Endodermal cell (in vitro differentiated cells): ENCODE measurements at regions not wholly inside any gene's neighbourhood (a gene's known extent, or its start where the extent isn't known, plus 50 kb on each side); places are given as distances from the start of the nearest gene placed in this dataset.

Source experiments
- DNase-seq: peaks from one replicate; pipeline ENCODE4 v3.0.0-alpha.2; 2017
- H3K27ac ChIP-seq: 2 replicates; pipeline ENCODE4 v1.5.1; 2013; ENCODE audit warnings: mild to moderate bottlenecking, low read depth, low read length, moderate library complexity
- H3K27me3 ChIP-seq: 2 replicates; pipeline ENCODE4 v1.6.1; 2013; ENCODE audit warnings: mild to moderate bottlenecking, low read length, moderate library complexity; ENCODE audit not compliant: insufficient read depth, control insufficient read depth, poor library complexity, severe bottlenecking
- H3K36me3 ChIP-seq: 2 replicates; pipeline ENCODE4 v1.7.0; 2013; ENCODE audit warnings: mild to moderate bottlenecking, low read length, moderate library complexity; ENCODE audit not compliant: control insufficient read depth, insufficient read depth
- H3K4me1 ChIP-seq: one replicate; pipeline ENCODE4 v1.7.0; 2013; ENCODE audit warnings: low read length; ENCODE audit not compliant: control insufficient read depth, insufficient read depth
- H3K4me3 ChIP-seq: 2 replicates; pipeline ENCODE4 v1.5.1; 2013; ENCODE audit warnings: mild to moderate bottlenecking, low read length, moderate library complexity
- H3K9ac ChIP-seq: 2 replicates; pipeline ENCODE4 v1.6.1; 2013; ENCODE audit warnings: mild to moderate bottlenecking, low read length, moderate library complexity; ENCODE audit not compliant: poor library complexity, severe bottlenecking; ENCODE audit errors: extremely low read depth
- H3K9me3 ChIP-seq: 2 replicates; pipeline ENCODE4 v1.6.1; 2013; ENCODE audit warnings: mild to moderate bottlenecking, low read length, moderate library complexity; ENCODE audit not compliant: control insufficient read depth
- H3K27ac Mint-ChIP-seq: 2 replicates; pipeline ENCODE4 v1.8.0; 2020; ENCODE audit warnings: mixed read lengths
- H3K27me3 Mint-ChIP-seq: 2 replicates; pipeline ENCODE4 v1.8.0; 2021; ENCODE audit warnings: mild to moderate bottlenecking, mixed read lengths; ENCODE audit not compliant: insufficient read depth
- H3K36me3 Mint-ChIP-seq: 2 replicates; pipeline ENCODE4 v1.8.0; 2020; ENCODE audit warnings: low read depth, mixed read lengths
- H3K4me1 Mint-ChIP-seq: 2 replicates; pipeline ENCODE4 v1.8.0; 2020; ENCODE audit warnings: mixed read lengths
- H3K4me3 Mint-ChIP-seq: 2 replicates; pipeline ENCODE4 v1.8.0; 2020; ENCODE audit warnings: mild to moderate bottlenecking, moderate library complexity, mixed read lengths
- H3K9me3 Mint-ChIP-seq: 2 replicates; pipeline ENCODE4 v1.8.0; 2020; ENCODE audit warnings: mild to moderate bottlenecking, mixed read lengths
- WGBS, 2 experiments: methylation state at CpG; one replicate each; pipeline versions ENCODE4 v1.1.5 to v1.1.7; 2013; ENCODE audit warnings: missing lambda C conversion rate in 2 of 2, mixed read lengths in 1 of 2; ENCODE audit not compliant: insufficient coverage in 1 of 2, insufficient read length in 1 of 2; 5-methylcytosine and 5-hydroxymethylcytosine counted together
- TF ChIP-seq, protein P1 (sequence below): fragments of 200-600 bp; sonication (generic); conservative IDR thresholded peaks from 2 replicates; pipeline ENCODE4 v1.5.0; 2021; ENCODE audit warnings: antibody characterized with exemption, mild to moderate bottlenecking

DNA sequence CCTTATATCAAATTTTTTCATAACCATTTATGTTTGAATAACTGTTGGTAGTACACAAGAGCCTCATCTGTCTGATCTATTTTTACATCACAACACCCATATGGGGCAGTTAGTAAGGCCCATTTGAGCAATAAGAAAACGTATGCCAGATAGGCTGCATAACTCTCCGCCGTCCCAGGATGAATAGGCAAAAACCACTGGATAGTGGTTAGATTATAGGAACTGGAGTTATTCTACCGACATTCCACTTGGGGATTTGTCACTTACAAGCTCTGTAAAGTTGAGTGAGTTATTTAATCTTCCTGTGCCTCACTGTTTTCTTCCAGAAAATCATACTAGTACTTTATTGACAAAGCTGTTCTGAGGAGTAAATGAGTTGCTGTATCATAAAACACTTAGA, 881.9 kb downstream of the QKI start:
- H3K4me1 Mint-ChIP-seq, result no peaks in the 10 kb centered on the region
- no peak overlapping the region for H3K4me3 Mint-ChIP-seq
- no peak for DNase-seq
- Histone ChIP-seq H3K27ac (no peak overlapping the region), H3K4me3 (no peak overlapping the region), H3K9me3 (peaks cover 2% of the 10 kb centered on the region), H3K36me3 (no peaks in the 10 kb centered on the region), H3K27me3 (no peaks in the 10 kb centered on the region), H3K4me1 (no peaks in the 10 kb centered on the region), H3K9ac (no peak overlapping the region)
- WGBS, 2 experiments, result 89 to 93% methylated on average over 4 of the region's 4 CpGs
- TF ChIP-seq, protein P1, sequence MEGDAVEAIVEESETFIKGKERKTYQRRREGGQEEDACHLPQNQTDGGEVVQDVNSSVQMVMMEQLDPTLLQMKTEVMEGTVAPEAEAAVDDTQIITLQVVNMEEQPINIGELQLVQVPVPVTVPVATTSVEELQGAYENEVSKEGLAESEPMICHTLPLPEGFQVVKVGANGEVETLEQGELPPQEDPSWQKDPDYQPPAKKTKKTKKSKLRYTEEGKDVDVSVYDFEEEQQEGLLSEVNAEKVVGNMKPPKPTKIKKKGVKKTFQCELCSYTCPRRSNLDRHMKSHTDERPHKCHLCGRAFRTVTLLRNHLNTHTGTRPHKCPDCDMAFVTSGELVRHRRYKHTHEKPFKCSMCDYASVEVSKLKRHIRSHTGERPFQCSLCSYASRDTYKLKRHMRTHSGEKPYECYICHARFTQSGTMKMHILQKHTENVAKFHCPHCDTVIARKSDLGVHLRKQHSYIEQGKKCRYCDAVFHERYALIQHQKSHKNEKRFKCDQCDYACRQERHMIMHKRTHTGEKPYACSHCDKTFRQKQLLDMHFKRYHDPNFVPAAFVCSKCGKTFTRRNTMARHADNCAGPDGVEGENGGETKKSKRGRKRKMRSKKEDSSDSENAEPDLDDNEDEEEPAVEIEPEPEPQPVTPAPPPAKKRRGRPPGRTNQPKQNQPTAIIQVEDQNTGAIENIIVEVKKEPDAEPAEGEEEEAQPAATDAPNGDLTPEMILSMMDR, result no peak
- peaks cover 5% of the 10 kb centered on the region for H3K9me3 Mint-ChIP-seq
- no peak overlapping the region for H3K27ac Mint-ChIP-seq
- H3K27me3 Mint-ChIP-seq, result no peaks in the 10 kb centered on the region
- no peaks in the 10 kb centered on the region for H3K36me3 Mint-ChIP-seq

DNA sequence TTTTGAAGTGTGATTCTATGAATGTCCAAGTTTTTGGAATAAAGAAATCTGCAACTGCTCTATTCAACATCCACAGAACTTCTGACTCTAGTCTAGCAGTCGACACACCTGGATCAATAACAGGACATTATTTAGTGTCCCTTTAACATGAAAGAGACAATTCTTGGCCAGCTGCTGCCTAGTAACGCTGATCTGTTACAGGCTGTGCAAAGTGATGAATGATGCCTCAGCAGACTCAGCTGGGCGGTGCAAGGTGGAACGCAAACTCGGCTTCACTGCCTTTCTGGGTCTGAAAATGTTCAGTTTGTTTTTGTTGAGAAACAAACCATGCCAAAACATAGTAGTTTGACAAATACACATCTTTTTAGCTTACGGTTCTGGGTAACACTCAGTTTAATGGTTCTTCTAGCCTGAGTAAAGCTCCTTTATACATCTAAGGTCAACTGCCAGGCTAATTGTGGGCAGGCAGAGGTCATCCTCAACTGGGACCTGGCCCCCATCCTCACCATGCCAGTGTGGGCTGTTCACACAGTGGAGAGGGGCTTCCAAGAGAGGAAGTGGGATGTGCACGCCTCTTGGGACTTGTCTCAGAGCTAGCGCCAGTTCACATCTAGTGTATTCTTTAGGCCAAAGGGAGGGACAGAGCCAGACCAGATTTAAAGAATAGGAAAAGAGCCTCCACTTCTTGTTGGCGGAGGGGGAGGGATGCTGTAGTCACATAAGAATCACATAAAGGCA, 879.7 kb downstream of the QKI start:
- Histone ChIP-seq H3K4me1 (no peaks in the 10 kb centered on the region), H3K9ac (no peak overlapping the region), H3K36me3 (no peaks in the 10 kb centered on the region), H3K4me3 (no peak overlapping the region), H3K27me3 (no peaks in the 10 kb centered on the region), H3K9me3 (peaks cover 5% of the 10 kb centered on the region), H3K27ac (no peak overlapping the region)
- TF ChIP-seq, protein P1, result no peak
- Mint-ChIP-seq H3K36me3 (no peaks in the 10 kb centered on the region), H3K9me3 (peaks cover 5% of the 10 kb centered on the region), H3K27ac (no peak overlapping the region), H3K4me3 (no peak overlapping the region), H3K4me1 (no peaks in the 10 kb centered on the region), H3K27me3 (no peaks in the 10 kb centered on the region)
- no peak for DNase-seq
- 89 to 92% methylated on average over 7 to 9 of the region's 9 CpGs for WGBS, 2 experiments

DNA sequence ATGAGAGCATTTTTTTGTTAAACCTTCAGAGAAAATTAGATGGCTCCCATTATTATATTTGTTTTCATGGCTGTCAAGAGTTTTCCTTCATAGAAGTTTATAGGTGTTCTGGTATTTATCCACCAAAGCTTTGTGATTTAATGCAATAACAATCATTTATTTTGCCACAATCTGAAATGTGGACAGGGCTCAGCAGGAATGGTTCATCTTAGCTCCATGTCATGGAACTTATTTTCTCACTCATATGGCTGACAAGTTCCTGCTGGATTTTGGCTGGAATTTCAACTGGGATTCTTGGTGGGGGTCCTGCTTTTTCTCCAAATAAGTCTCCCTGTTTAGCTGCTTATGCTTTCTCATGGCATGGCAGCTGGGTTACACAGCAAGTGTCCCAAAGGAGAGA, 876.7 kb downstream of the QKI start:
- no peak overlapping the region for H3K27ac Mint-ChIP-seq
- no peaks in the 10 kb centered on the region for H3K36me3 Mint-ChIP-seq
- no peak overlapping the region for H3K9ac ChIP-seq
- no peaks in the 10 kb centered on the region for H3K27me3 Mint-ChIP-seq
- TF ChIP-seq, protein P1, result no peak
- peaks cover 5% of the 10 kb centered on the region for H3K9me3 Mint-ChIP-seq
- no peaks in the 10 kb centered on the region for H3K36me3 ChIP-seq
- no peak overlapping the region for H3K27ac ChIP-seq
- no peak overlapping the region for H3K4me3 Mint-ChIP-seq
- DNase-seq, result no peak
- H3K4me3 ChIP-seq, result no peak overlapping the region
- no peaks in the 10 kb centered on the region for H3K27me3 ChIP-seq
- H3K9me3 ChIP-seq, result peaks cover 5% of the 10 kb centered on the region
- H3K4me1 Mint-ChIP-seq, result no peaks in the 10 kb centered on the region
- no peaks in the 10 kb centered on the region for H3K4me1 ChIP-seq
